ENCODE measurements at regions not wholly inside any gene's neighbourhood (a gene's known extent, or its start where the extent isn't known, plus 50 kb on each side); places are given as distances from the start of the nearest gene placed in this dataset.

GRCh38 chr15:70479056-70479455, 284.3 kb downstream of the UACA start:
- TF ChIP-seq EZH2 (IDR thresholded peaks at IDR 0.05) (no peak), POLR2AphosphoS5 (IDR thresholded peaks at IDR 0.05; ENCODE audit: borderline replicate concordance, low read depth, low read length) (no peak)

Measured in SK-N-MC (cell line).